ENCODE measurements at regions not wholly inside any gene's neighbourhood (a gene's known extent, or its start where the extent isn't known, plus 50 kb on each side); places are given as distances from the start of the nearest gene placed in this dataset.

GRCh38 chr2:9734308-9734707 lies 103.5 kb upstream of the YWHAQ start:
- DNase-seq (no peak), ATAC-seq (no peak)
- no peak overlapping the region for H3K4me3 ChIP-seq
- no peak for TF ChIP-seq CTCF (IDR thresholded peaks at IDR 0.05)
- H3K36me3 ChIP-seq, result no peaks in the 10 kb centered on the region
- peaks cover 0 to 7% of the 10 kb centered on the region in 2 donors for H3K4me1 ChIP-seq
- H3K27me3 ChIP-seq, result no peaks in the 10 kb centered on the region
- peaks cover 0 to 13% of the 10 kb centered on the region in 2 donors for H3K9me3 ChIP-seq
- intact Hi-C loops (cut with DNase I), result no loop called here
- H3K27ac ChIP-seq, result no peak overlapping the region

GRCh38 chr2:9735335-9735734 lies 104.5 kb upstream of the YWHAQ start:
- H3K27me3 ChIP-seq, result no peaks in the 10 kb centered on the region
- peaks cover 0 to 7% of the 10 kb centered on the region in 2 donors for H3K4me1 ChIP-seq
- ATAC-seq, result no peak
- no peak for DNase-seq
- TF ChIP-seq CTCF (IDR thresholded peaks at IDR 0.05), result no peak
- H3K4me3 ChIP-seq, result no peak overlapping the region
- peaks cover 0 to 13% of the 10 kb centered on the region in 2 donors for H3K9me3 ChIP-seq
- H3K27ac ChIP-seq, result no peak overlapping the region
- H3K36me3 ChIP-seq, result no peaks in the 10 kb centered on the region
- intact Hi-C loops (cut with DNase I), result no loop called here

- Histone ChIP-seq H3K4me3 (no peak overlapping the region), H3K4me1 (peaks cover 0 to 7% of the 10 kb centered on the region in 2 donors), H3K27ac (no peak overlapping the region), H3K27me3 (no peaks in the 10 kb centered on the region), H3K36me3 (no peaks in the 10 kb centered on the region), H3K9me3 (peaks cover 0 to 13% of the 10 kb centered on the region in 2 donors)
- DNase-seq (no peak), ATAC-seq (no peak)
- intact Hi-C loops (cut with DNase I), result no loop called here
- no peak for TF ChIP-seq CTCF (IDR thresholded peaks at IDR 0.05)
Observed at GRCh38 chr2:9736021-9736420, 105.2 kb upstream of the YWHAQ start.

GRCh38 chr2:9737053-9737875 lies 106.0 kb upstream of the TAF1B start:
- TF ChIP-seq CTCF (IDR thresholded peaks at IDR 0.05), result no peak
- DNase-seq (no peak), ATAC-seq (no peak)
- H3K9me3 ChIP-seq, result peaks cover 0 to 13% of the 10 kb centered on the region in 2 donors
- H3K4me1 ChIP-seq, result peaks cover 0 to 7% of the 10 kb centered on the region in 2 donors
- H3K36me3 ChIP-seq, result no peaks in the 10 kb centered on the region
- no peaks in the 10 kb centered on the region for H3K27me3 ChIP-seq
- intact Hi-C loops (cut with DNase I), result no loop called here
- H3K27ac ChIP-seq, result no peak overlapping the region
- H3K4me3 ChIP-seq, result no peak overlapping the region

GRCh38 chr2:9738062-9738461 lies 105.2 kb upstream of the TAF1B start:
- intact Hi-C loops (cut with DNase I), result no loop called here
- no peak overlapping the region for H3K27ac ChIP-seq
- peaks cover 0 to 13% of the 10 kb centered on the region in 2 donors for H3K9me3 ChIP-seq
- DNase-seq, result no peak
- TF ChIP-seq CTCF (IDR thresholded peaks at IDR 0.05), result no peak
- H3K36me3 ChIP-seq, result no peaks in the 10 kb centered on the region
- no peak overlapping the region for H3K4me3 ChIP-seq
- no peak for ATAC-seq
- no peaks in the 10 kb centered on the region for H3K27me3 ChIP-seq
- H3K4me1 ChIP-seq, result peaks cover 0 to 7% of the 10 kb centered on the region in 2 donors

All from left lung (tissue), 4 donors.